ENCODE measurements at regions not wholly inside any gene's neighbourhood (a gene's known extent, or its start where the extent isn't known, plus 50 kb on each side); places are given as distances from the start of the nearest gene placed in this dataset.

DNA sequence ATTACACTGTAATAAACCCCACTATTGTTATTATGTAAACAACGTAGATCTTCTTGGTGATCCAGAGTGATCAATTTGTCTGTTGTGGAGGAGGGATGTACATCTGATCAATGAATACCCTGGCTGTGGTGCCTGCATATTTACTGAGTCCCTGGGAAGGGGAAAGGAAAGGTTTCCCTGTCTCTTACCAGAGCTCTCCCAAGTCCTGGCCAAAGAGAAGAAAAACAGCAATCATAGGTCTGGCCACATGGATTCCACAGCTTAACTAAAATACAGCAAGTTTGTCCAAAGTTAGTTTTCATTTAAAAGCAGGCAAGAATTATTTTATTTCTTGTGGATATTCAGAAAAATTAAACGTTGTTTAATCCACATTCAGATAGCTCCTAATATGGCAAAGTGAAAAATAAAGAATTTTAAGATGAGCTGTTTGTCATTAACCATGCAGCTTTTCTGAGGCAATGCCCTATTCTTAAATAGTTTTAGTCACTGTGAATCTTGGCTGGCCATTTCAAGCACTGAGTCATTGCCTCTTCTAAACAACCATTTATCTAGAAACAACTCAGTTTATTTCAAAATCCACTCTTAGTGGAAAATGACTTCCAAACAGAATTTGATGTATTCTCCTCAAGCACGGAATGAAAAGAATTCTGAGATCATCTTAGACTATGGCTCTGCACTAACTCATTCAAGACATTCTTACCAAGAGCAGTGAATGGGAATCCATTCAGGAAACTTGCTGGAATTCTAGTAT is 1004.4 kb upstream of the CDH2 start:
- no peak overlapping the region for H3K4me3 Mint-ChIP-seq
- H3K27ac Mint-ChIP-seq = no peak overlapping the region
- no peak for DNase-seq (ENCODE audit: extremely low spot score, unreplicated experiment)
- no peaks in the 10 kb centered on the region for H3K4me1 Mint-ChIP-seq (ENCODE audit: unreplicated experiment)
- no peaks in the 10 kb centered on the region for H3K9me3 Mint-ChIP-seq
- H3K36me3 Mint-ChIP-seq = no peaks in the 10 kb centered on the region
- H3K27me3 Mint-ChIP-seq = peaks cover 3% of the 10 kb centered on the region
- TF ChIP-seq, protein P1, sequence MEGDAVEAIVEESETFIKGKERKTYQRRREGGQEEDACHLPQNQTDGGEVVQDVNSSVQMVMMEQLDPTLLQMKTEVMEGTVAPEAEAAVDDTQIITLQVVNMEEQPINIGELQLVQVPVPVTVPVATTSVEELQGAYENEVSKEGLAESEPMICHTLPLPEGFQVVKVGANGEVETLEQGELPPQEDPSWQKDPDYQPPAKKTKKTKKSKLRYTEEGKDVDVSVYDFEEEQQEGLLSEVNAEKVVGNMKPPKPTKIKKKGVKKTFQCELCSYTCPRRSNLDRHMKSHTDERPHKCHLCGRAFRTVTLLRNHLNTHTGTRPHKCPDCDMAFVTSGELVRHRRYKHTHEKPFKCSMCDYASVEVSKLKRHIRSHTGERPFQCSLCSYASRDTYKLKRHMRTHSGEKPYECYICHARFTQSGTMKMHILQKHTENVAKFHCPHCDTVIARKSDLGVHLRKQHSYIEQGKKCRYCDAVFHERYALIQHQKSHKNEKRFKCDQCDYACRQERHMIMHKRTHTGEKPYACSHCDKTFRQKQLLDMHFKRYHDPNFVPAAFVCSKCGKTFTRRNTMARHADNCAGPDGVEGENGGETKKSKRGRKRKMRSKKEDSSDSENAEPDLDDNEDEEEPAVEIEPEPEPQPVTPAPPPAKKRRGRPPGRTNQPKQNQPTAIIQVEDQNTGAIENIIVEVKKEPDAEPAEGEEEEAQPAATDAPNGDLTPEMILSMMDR (conservative IDR thresholded peaks at IDR 0.05) = no peak

DNA sequence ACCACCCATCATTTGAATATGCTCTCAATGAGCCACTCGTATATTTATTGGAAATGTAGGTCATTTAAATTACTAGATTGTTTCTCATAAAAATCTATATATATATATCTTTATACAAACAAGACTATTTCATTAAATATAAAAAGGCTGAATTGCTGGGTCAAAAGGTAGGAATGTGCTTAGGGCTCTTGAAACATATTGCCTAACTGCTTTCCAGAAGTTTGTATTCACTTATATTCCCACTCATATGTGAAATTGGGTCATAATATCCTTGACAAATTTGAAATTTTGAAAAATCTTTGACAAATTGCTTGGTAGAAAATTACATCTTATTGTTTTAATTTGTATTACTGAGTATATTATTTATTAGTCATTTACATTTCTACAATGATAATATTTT is 999.8 kb upstream of the CDH2 start:
- peaks cover 3% of the 10 kb centered on the region for H3K27me3 Mint-ChIP-seq
- no peaks in the 10 kb centered on the region for H3K36me3 Mint-ChIP-seq
- no peak for DNase-seq (ENCODE audit: extremely low spot score, unreplicated experiment)
- no peaks in the 10 kb centered on the region for H3K4me1 Mint-ChIP-seq (ENCODE audit: unreplicated experiment)
- TF ChIP-seq, protein P1 (conservative IDR thresholded peaks at IDR 0.05) = no peak
- H3K9me3 Mint-ChIP-seq = no peaks in the 10 kb centered on the region
- no peak overlapping the region for H3K4me3 Mint-ChIP-seq
- no peak overlapping the region for H3K27ac Mint-ChIP-seq

DNA sequence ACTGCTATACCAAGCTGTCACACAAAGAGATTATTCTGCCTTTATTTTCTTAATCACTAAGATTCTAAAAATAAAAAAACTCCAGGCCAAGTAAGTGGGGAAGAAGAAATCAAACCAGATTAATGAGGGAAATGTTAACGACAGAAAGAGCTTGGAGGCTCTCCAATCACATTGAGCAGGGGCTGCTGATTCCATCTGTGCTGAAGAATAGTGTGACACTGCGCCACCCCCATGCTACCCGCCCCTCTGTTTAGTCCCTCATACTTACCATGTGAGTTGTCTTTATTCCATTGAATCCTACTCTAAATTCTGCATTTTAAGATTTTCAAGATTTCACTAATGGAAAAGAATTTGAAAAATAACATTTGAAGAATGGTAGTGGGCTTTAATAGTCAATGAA is 998.0 kb upstream of the CDH2 start:
- TF ChIP-seq, protein P1 (conservative IDR thresholded peaks at IDR 0.05) = no peak
- Mint-ChIP-seq H3K9me3 (no peaks in the 10 kb centered on the region), H3K4me3 (no peak overlapping the region), H3K27ac (no peak overlapping the region), H3K27me3 (peaks cover 3% of the 10 kb centered on the region), H3K36me3 (no peaks in the 10 kb centered on the region), H3K4me1 (ENCODE audit: unreplicated experiment) (no peaks in the 10 kb centered on the region)
- no peak for DNase-seq (ENCODE audit: extremely low spot score, unreplicated experiment)

DNA sequence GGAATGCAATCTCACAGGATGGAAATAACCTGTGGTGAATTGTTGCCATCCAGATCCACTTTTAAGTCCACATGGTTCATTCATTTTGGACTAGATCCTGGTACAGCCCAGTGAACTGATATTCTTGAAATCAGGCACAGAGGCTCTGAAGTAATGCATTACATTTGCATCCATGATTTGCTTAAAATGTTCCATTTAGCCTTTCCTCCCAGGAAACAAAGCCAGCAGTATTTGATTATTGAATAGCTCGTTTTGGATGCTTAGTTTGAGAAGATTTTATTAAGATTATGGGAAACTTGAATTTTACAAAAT is 995.8 kb upstream of the CDH2 start:
- H3K4me3 Mint-ChIP-seq = no peak overlapping the region
- DNase-seq (ENCODE audit: extremely low spot score, unreplicated experiment) = no peak
- H3K36me3 Mint-ChIP-seq = no peaks in the 10 kb centered on the region
- no peaks in the 10 kb centered on the region for H3K9me3 Mint-ChIP-seq
- H3K27me3 Mint-ChIP-seq = peaks cover under 1% of the 10 kb centered on the region
- H3K27ac Mint-ChIP-seq = no peak overlapping the region
- H3K4me1 Mint-ChIP-seq (ENCODE audit: unreplicated experiment) = no peaks in the 10 kb centered on the region
- TF ChIP-seq, protein P1 (conservative IDR thresholded peaks at IDR 0.05) = no peak

DNA sequence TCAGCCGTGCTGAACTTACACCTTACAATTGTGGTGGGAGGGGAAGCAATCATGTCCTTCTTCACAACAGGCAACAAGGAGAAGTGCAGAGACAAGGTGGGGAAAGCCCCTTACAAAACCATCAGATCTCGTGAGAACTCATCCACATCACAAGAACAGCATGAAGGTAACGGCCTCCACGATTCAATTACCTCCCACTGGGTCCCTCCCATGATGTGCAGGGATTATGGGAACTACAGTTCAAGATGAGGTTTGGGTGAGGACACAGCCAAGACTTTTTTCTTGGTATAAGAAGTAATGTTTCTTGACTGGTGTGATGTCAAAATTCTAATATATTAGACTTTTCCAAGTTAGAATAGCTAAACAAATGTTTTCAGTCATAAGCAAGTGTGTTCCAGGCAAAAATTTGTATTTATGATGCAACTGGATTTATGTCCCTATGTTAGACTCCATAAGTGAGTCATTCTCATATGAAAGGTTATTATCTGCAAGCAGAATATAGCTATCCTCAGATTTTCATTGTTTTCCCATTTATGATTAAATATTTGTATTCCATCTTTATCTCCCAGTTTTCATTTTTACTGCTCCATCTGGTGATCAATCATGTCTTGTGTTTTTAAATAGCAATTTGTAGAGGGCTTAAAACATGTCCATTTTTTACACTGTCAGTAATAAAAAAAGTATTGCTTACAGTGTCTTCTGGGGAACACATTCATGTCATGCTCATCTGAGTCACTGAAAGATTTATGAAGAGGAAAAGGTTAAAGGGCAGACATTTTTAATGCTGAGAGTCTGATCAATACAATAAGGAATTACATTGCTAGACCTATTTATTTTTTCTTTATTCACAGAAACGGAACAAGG is 995.2 kb upstream of the CDH2 start:
- Mint-ChIP-seq H3K4me3 (no peak overlapping the region), H3K36me3 (no peaks in the 10 kb centered on the region)

More for the DNA sequence above, 995.2 kb upstream of the CDH2 start:
- DNase-seq (ENCODE audit: extremely low spot score, unreplicated experiment) = no peak
- Mint-ChIP-seq H3K4me1 (ENCODE audit: unreplicated experiment) (no peaks in the 10 kb centered on the region), H3K27me3 (no peaks in the 10 kb centered on the region), H3K27ac (no peak overlapping the region), H3K9me3 (no peaks in the 10 kb centered on the region)
- TF ChIP-seq, protein P1 (conservative IDR thresholded peaks at IDR 0.05) = no peak
